SU-DHL-6 (cell line): ENCODE measurements at regions not wholly inside any gene's neighbourhood (a gene's known extent, or its start where the extent isn't known, plus 50 kb on each side); places are given as distances from the start of the nearest gene placed in this dataset.

ENCODE experiments used
- CTCF ChIP-seq: fragments of 200-600 bp; sonication (generic); IDR thresholded peaks from one replicate; pipeline ENCODE4 v1.5.1; 2017; ENCODE audit warnings: antibody characterized with exemption, mild to moderate bottlenecking, low read length, moderate library complexity; ENCODE audit not compliant: insufficient read depth, poor library complexity, severe bottlenecking
- EZH2phosphoT487 ChIP-seq: fragments of 200-600 bp; sonication (generic), shearing (Covaris generic); conservative IDR thresholded peaks from 2 replicates; pipeline ENCODE4 v1.6.1; 2018; ENCODE audit warnings: mild to moderate bottlenecking, antibody characterized with exemption, low read length, moderate library complexity, mixed read lengths

DNA sequence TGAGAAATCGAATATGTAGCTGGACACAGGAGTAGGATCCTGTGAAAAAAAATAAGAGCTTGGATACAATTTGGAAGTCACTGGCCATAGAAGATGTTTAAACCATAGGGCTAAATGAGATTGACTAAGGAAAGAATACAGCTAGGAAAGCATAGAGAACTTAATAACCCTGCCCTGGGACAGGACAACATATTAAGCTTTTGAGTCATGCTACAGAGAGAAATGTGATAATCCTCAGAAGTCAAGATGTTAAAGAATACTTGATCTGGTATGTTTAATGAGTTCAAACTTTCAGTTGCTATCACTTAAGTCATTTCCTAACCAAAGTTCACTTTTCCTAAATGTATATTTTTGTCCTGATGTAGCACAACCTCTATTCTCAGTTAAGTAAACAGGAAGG, 154.6 kb upstream of the TSHZ2 start:
- TF ChIP-seq CTCF (no peak), EZH2phosphoT487 (no peak)
